GM19043 (cell line): ENCODE measurements at regions not wholly inside any gene's neighbourhood (a gene's known extent, or its start where the extent isn't known, plus 50 kb on each side); places are given as distances from the start of the nearest gene placed in this dataset.
"Not testable (repeated sequence)": the region's sequence is repeated elsewhere in the genome, so short reads cannot be mapped to it uniquely, and the experiment has no call there.

ENCODE experiments used
- ATAC-seq: cut with Tn5 transposase; IDR thresholded peaks from one replicate; pipeline ENCODE4 v1.9.1; 2021; ENCODE audit warnings: low read depth; ENCODE audit not compliant: unreplicated experiment

GRCh38 chr9:25472085-25472607 lies 206.1 kb downstream of the TUSC1 start:
- no peak for ATAC-seq

- no peak for ATAC-seq
Measured at GRCh38 chr9:25461416-25461815, 216.8 kb downstream of the TUSC1 start.

GRCh38 chr9:25453875-25454274 lies 224.4 kb downstream of the TUSC1 start:
- no peak for ATAC-seq

DNA sequence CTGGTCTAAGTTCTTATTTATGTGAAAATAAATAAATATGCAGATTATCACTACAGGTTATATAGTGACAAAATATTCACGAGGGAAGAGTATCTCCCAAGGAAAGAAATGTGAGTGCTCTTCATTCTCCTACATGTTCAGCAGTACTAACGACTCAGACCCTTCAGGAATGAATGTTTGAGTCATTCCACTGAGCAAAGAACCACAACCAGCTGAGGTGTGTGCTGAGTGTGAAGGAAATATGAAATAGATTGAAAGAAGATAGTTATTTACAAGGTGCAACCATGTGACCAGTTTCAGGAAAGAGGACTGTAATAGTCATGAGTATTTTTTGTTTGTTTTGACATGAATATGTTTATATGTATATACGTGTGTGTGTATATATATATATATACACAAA lies 228.7 kb downstream of the TUSC1 start:
- no peak for ATAC-seq

DNA sequence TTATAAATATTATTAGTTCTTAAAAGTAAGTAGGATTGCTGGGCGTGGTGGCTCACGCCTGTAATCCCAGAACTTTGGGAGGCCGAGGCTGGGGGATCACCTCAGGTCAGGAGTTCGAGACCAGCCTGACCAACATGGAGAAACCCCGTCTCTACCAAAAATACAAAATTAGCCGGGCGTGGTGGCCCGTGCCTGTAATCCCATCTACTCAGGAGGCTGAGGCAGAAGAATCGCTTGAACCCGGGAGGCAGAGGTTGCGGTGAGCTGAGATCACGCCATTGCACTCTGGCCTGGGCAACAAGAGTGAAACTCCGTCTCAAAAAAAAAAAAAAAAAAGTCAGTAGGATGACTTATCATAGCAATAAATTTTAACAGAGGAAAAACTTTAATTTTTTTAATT lies 232.5 kb downstream of the TUSC1 start:
- ATAC-seq, result not testable (repeated sequence)

DNA sequence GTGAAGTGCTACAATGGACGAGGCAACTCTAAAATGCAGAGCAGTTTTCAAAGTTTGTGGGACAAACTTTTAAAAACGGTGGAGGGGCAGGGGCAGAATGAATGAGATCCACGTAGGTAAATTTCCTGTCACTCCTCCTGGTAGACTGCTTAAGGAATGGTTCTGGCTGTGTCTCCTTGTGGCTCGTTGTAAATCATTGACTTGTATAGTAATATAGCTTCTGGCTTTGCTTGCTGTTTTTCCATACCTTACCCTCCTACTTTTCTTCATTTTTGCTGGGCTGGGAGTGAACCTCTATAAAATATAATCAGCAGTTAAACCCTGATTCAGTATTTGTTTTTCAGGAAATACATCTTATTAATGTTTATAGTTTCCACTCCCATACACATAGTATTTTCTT lies 235.7 kb downstream of the TUSC1 start:
- ATAC-seq, result no peak

GRCh38 chr9:25427898-25428297 lies 250.3 kb downstream of the TUSC1 start:
- no peak for ATAC-seq

GRCh38 chr9:25427290-25427689 lies 251.0 kb downstream of the TUSC1 start:
- no peak for ATAC-seq

GRCh38 chr9:25421560-25421959 lies 256.7 kb downstream of the TUSC1 start:
- no peak for ATAC-seq

- no peak for ATAC-seq
Measured at GRCh38 chr9:25418974-25419373, 259.3 kb downstream of the TUSC1 start.

DNA sequence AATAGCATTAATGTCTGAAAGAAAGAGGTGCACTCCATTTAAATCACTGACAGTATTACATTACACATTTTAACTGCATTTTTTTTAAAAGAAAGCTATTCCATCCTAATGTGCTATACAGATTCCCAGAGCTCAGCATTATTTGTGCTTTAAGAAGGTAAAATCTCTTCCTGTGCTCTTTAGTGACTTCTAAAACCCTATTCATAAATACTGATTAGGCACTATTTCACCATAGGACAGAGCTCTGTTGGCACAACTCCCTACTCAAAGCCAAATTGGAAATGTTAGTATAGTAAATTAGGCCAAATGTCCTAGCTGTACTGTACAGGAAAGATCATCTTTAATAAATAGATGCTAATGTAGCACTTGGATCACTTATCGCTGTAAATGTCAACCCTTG lies 262.5 kb downstream of the TUSC1 start:
- ATAC-seq, result no peak

- no peak for ATAC-seq
Measured at GRCh38 chr9:25412646-25413045, 265.6 kb downstream of the TUSC1 start.

DNA sequence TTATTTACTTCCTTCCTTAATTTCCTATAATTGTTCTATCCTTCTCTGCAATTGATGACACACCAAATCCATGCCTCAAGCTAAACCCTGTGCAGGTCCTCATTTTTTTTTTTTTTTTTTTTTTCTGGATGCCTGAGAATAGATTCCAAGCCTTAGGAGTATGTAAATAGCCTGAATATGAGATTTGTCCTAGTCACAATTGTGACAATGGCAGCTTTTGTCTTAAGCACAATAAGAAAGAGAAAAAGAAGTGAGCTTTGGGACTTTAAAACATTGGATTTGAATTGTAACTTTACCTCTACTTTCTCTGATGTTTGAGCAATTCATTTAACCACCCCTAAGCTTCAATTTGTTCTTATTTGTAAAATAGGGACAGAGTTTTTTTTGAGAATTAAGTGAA lies 280.5 kb downstream of the TUSC1 start:
- ATAC-seq, result no peak

DNA sequence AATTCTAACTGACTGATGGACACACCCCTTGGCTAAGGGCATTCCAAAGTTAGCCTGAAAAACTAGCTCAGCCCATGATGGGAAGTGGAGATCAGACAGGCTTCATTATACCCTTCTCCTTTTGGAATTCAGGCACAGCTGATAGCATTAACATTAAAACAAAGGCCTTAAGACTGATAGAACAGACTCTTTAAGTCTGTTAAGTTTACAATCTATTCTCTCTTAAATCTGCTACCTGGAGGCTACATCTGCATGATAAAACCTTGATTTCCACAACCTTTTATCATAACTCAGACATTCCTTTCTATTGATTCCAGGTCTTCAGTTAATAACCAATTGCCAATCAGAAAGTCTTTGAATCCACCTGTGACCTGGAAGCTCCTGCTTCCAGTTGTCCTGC lies 281.4 kb downstream of the TUSC1 start:
- ATAC-seq, result no peak

DNA sequence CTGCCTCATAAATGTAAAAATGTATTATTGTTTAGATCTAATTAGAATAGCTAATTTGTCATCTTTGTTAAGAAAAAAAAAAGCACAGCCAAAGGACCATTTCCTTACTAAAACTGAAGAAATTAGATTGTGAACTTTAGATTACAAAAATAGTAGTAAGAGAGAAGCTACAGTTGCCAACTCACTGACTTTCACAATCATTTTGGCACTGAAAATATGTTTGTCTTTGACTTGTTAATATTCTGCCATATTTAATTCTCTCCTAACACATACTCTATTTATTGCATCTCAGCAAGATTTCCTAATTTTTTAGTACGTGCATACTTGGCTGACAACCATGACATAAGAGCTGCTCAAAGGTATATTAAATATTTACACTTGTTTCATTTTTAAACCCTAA lies 297.1 kb downstream of the TUSC1 start:
- no peak for ATAC-seq

DNA sequence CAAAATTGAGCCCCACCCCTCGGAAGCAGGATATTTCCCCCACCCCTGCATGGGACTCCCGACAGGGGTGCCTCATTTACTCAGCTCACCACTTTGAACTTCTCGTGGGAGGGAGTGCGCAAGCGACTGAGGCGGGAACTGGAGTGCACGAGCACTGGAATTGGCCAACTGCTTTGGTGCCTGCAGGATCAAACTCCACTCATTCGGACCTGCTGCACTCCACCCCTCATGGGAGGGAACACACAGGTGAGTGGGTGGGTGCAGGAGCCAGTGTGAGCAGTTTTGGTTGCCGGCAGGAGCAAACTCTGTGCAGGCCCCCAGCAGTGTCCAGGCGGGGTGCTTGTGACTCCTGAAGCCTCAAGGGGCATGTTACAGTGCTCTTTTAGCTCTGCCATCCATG lies 301.2 kb downstream of the TUSC1 start:
- no peak for ATAC-seq

- ATAC-seq, result no peak
Measured at GRCh38 chr9:25374281-25374680, 304.0 kb downstream of the TUSC1 start.

DNA sequence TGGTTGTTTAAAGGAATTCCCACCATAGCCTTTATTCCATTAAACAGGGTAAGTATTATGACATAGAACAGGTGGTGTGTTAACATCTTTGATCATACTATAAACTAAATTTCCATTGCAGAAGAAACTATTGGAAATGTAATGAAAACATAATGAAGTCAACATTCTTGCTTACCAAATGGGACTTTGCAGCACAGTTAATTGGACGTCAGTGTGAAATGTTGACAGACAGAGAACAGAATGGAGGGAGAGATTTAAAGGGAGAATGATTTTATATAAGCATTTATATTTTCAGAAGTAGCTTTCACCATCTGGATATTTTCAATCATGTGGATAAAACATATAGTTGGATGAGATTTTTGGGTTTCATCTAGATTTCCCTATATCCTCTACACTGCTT lies 311.3 kb downstream of the TUSC1 start:
- no peak for ATAC-seq

DNA sequence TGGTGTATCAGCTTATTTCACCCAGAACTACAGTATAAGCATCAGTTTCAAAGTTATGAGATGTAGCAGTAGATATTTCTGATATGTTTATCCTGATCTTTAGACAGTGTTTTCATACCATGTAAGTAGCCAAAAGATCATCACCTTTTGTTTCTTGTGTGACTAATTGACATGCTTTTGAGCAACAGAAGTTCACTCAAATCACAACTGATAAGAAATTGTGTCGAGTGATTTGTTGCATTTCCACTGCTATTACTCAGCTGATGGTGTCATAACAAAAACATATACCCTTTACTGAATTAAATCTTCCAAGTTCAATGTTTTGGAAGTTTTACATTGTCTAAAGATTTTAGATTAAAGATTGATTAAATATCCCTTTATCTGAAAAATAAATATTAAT lies 324.5 kb downstream of the TUSC1 start:
- ATAC-seq, result no peak

GRCh38 chr9:25350011-25350410 lies 328.2 kb downstream of the TUSC1 start:
- ATAC-seq, result no peak

GRCh38 chr9:25322142-25322541 lies 356.1 kb downstream of the TUSC1 start:
- ATAC-seq, result no peak

DNA sequence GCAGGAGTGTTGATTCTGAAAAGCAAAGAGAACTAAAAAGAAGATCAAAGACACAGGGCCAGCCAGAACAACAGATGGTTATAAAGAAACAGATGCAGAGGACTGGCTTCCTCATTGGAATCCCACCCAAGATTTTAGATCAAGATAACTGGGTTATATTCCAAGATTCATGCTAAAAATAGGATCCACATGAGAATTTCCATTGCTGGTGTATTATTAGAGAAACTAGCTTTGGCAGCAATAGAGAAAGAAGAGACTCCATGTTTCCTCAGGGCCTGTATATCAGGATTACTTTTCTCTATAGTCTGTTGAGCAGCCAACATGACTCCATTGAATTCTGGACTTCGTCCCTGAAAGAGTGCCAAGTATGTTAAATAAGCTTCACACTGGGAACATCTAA lies 367.3 kb downstream of the TUSC1 start:
- no peak for ATAC-seq

GRCh38 chr9:25308549-25308948 lies 369.7 kb downstream of the TUSC1 start:
- ATAC-seq, result no peak
